GM06990 (cell line): ENCODE measurements at regions not wholly inside any gene's neighbourhood (a gene's known extent, or its start where the extent isn't known, plus 50 kb on each side); places are given as distances from the start of the nearest gene placed in this dataset.

Experiments
- DNase-seq: peaks from one replicate; pipeline ENCODE4 v3.0.0-alpha.2; 2011; ENCODE audit not compliant: insufficient read length; ENCODE audit errors: extremely low read depth
- H3K27me3 ChIP-seq: replicated peaks from 2 replicates; pipeline ENCODE4 v1.6.0; 2011; ENCODE audit warnings: low read length; ENCODE audit not compliant: control insufficient read depth, insufficient read depth
- H3K36me3 ChIP-seq: 2 replicates; pipeline ENCODE4 v1.5.1; 2011; ENCODE audit warnings: low read length; ENCODE audit not compliant: control insufficient read depth, insufficient read depth
- H3K4me3 ChIP-seq: replicated peaks from 2 replicates; pipeline ENCODE4 v1.5.1; 2011; ENCODE audit warnings: low read depth, mild to moderate bottlenecking, control low read depth, low read length
- CTCF ChIP-seq: IDR thresholded peaks from 2 replicates; pipeline ENCODE4 v1.5.1; 2011; ENCODE audit warnings: low read length, control low read depth, mild to moderate bottlenecking, inconsistent platforms; ENCODE audit not compliant: insufficient read depth, poor library complexity, severe bottlenecking

GRCh38 chr13:47801555-47801954 is 199.5 kb downstream of the SUCLA2 start:
- no peak for TF ChIP-seq CTCF
- no peaks in the 10 kb centered on the region for H3K36me3 ChIP-seq
- H3K27me3 ChIP-seq = no peaks in the 10 kb centered on the region
- no peak for DNase-seq
- H3K4me3 ChIP-seq = no peak overlapping the region

GRCh38 chr13:47800593-47800992 is 200.5 kb downstream of the SUCLA2 start:
- TF ChIP-seq CTCF = no peak
- DNase-seq = no peak
- no peak overlapping the region for H3K4me3 ChIP-seq

GRCh38 chr13:47798906-47799305 is 202.2 kb downstream of the SUCLA2 start:
- Histone ChIP-seq H3K4me3 (no peak overlapping the region), H3K27me3 (no peaks in the 10 kb centered on the region), H3K36me3 (no peaks in the 10 kb centered on the region)
- TF ChIP-seq CTCF = peak; percentile 33
- DNase-seq = no peak

More at GRCh38 chr13:47800593-47800992, 200.5 kb downstream of the SUCLA2 start:
- H3K36me3 ChIP-seq = no peaks in the 10 kb centered on the region
- H3K27me3 ChIP-seq = no peaks in the 10 kb centered on the region

GRCh38 chr13:47798194-47798593 is 202.9 kb downstream of the SUCLA2 start:
- H3K36me3 ChIP-seq = no peaks in the 10 kb centered on the region
- TF ChIP-seq CTCF = no peak
- no peak overlapping the region for H3K4me3 ChIP-seq
- no peaks in the 10 kb centered on the region for H3K27me3 ChIP-seq
- DNase-seq = no peak

GRCh38 chr13:47796816-47797215 is 204.3 kb downstream of the SUCLA2 start:
- H3K27me3 ChIP-seq = no peaks in the 10 kb centered on the region
- H3K36me3 ChIP-seq = no peaks in the 10 kb centered on the region
- no peak for TF ChIP-seq CTCF
- no peak for DNase-seq
- no peak overlapping the region for H3K4me3 ChIP-seq

- Histone ChIP-seq H3K36me3 (no peaks in the 10 kb centered on the region), H3K4me3 (no peak overlapping the region), H3K27me3 (no peaks in the 10 kb centered on the region)
- TF ChIP-seq CTCF = peak; percentile 63
- no peak for DNase-seq
These were observed 206.1 kb downstream of the SUCLA2 start for GRCh38 chr13:47794963-47795362.
